Heart left ventricle (tissue), 16 donors: ENCODE measurements at regions not wholly inside any gene's neighbourhood (a gene's known extent, or its start where the extent isn't known, plus 50 kb on each side); places are given as distances from the start of the nearest gene placed in this dataset.

Experiments
- ATAC-seq, 4 donors: fragments of 200-7000 bp; cut with Tn5 transposase; one replicate each; pipeline ENCODE4 v1.9.1; 2020 to 2022; ENCODE audit warnings: moderate library complexity in 4 of 4, mild to moderate bottlenecking in 3 of 4, moderate number of reproducible peaks in 1 of 4
- DNase-seq, 5 donors: peaks; one replicate each; pipeline ENCODE4 v3.0.0-alpha.2; 2020
- H3K27ac ChIP-seq, 12 donors: fragments of 200-600 bp; sonication (generic) in 4 of 12; one replicate each; pipeline versions ENCODE4 v1.5.0 to v1.8.0; 2016 to 2022; ENCODE audit warnings: mild to moderate bottlenecking in 2 of 12
- H3K27me3 ChIP-seq, 9 donors: fragments of 200-600 bp; sonication (generic) in 2 of 9; one replicate each; pipeline versions ENCODE4 v1.5.1 to v1.8.0; 2016 to 2022; ENCODE audit warnings: mild to moderate bottlenecking in 3 of 9
- H3K36me3 ChIP-seq, 9 donors: fragments of 200-600 bp; sonication (generic) in 2 of 9; one replicate each; pipeline versions ENCODE4 v1.5.0 to v1.8.0; 2018 to 2022; ENCODE audit warnings: mild to moderate bottlenecking in 2 of 9
- H3K4me1 ChIP-seq, 12 donors: fragments of 200-600 bp; sonication (generic) in 4 of 12; one replicate each; pipeline versions ENCODE4 v1.5.0 to v1.8.0; 2016 to 2022; ENCODE audit warnings: mild to moderate bottlenecking in 3 of 12
- H3K4me3 ChIP-seq, 12 donors: fragments of 200-600 bp; sonication (generic) in 4 of 12; one replicate each; pipeline versions ENCODE4 v1.5.0 to v1.8.0; 2017 to 2022; ENCODE audit warnings: mild to moderate bottlenecking in 9 of 12, moderate library complexity in 4 of 12
- H3K9me3 ChIP-seq, 12 donors: fragments of 200-600 bp; sonication (generic) in 4 of 12; one replicate each; pipeline versions ENCODE4 v1.5.0 to v1.8.0; 2016 to 2022; ENCODE audit warnings: mild to moderate bottlenecking in 1 of 12
- CTCF ChIP-seq, 12 donors: fragments of 200-600 bp; sonication (generic) in 4 of 12; IDR thresholded peaks; one replicate each; pipeline versions ENCODE4 v1.5.0 to v1.8.0; 2018 to 2022; ENCODE audit warnings: antibody characterized with exemption in 12 of 12, mild to moderate bottlenecking in 5 of 12
- POLR2A ChIP-seq, 2 donors: fragments of 450-650 bp; IDR thresholded peaks; one replicate each; pipeline ENCODE4 v1.6.1; 2017; ENCODE audit warnings: antibody characterized with exemption in 2 of 2, mild to moderate bottlenecking in 2 of 2, moderate library complexity in 2 of 2
- WGBS, 4 donors: extraction: QIAGEN DNeasy Blood & Tissue Kit in 2 of 4; methylation state at CpG; one replicate each; pipeline versions ENCODE4 v1.1.5 to v1.1.7; 2013 to 2018; 5-methylcytosine and 5-hydroxymethylcytosine counted together
- intact Hi-C, 10 donors: fragments of 100-400 bp; cut with DNase I; formaldehyde crosslinking; loops; one replicate each; pipeline versions ENCODE4 v1.11.1 to v1.14.2; 2022
- donor health status: ischemic (EF 13 %, LVEDD 7.1; RV severe dilation, severe dysfunction).
- donor health status: healthy with polysubstance abuse.
- donor health status: DM: no; HTN: yes; CAD: no.
- donor health status: DM: no; HTN: no; CAD: no.
- donor health status: ischemic (EF 25% LVEDD 6.9; RV normal size, moderate dysfunction).
- donor health status: ischemic (EF 25% LVEDD 5.7; RV mildly dilated, moderate dysfunction).
- donor health status: healthy.
- donor health status: DM: yes; HTN: yes; CAD: no.
- donor health status: ischemic (EF 35%, LVEDD 5.7; RV mildly dilated, moderate dysfunction).
- donor health status: nonischemic (EF 11% LVEDD 7.7; RV severe dilation, severe dysfunction).
- donor health status: DM: yes; HTN: yes; CAD: no.
- donor health status: PGD.
- donor health status: ischemic (EF 29% LVEDD 5.4; RV normal size, mild dysfunction).
- donor health status: nonischemic (EF 23%, LVEDD 6.1; RV moderate dilation, normal function).

- Histone ChIP-seq H3K27me3 (no peaks in the 10 kb centered on the region), H3K4me1 (peaks cover 0 to 7% (median 0%) of the 10 kb centered on the region in 12 donors), H3K36me3 (no peaks in the 10 kb centered on the region), H3K9me3 (peaks cover 0 to 6% (median 0%) of the 10 kb centered on the region in 12 donors), H3K27ac (no peak overlapping the region), H3K4me3 (no peak overlapping the region)
- WGBS, 4 donors = 64 to 76% (median 69%) methylated on average over 2 of the region's 2 CpGs
- DNase-seq (no peak), ATAC-seq (no peak)
- TF ChIP-seq CTCF (IDR thresholded peaks at IDR 0.05) (no peak), POLR2A (IDR thresholded peaks at IDR 0.05) (no peak)
- intact Hi-C loops = no loop called here
Measured at GRCh38 chr5:171675511-171675910, 110.1 kb upstream of the SMIM23 start.

- 65 to 75% (median 68%) methylated on average over 6 of the region's 6 CpGs for WGBS, 4 donors
- H3K4me1 ChIP-seq = peaks cover 0 to 10% (median 0%) of the 10 kb centered on the region in 12 donors
- H3K27ac ChIP-seq = no peak overlapping the region
- H3K9me3 ChIP-seq = peaks cover 0 to 6% (median 0%) of the 10 kb centered on the region in 12 donors
- peak; percentile 16 to 65 (median 42) for ATAC-seq
- no peak for TF ChIP-seq POLR2A (IDR thresholded peaks at IDR 0.05)
- TF ChIP-seq CTCF (IDR thresholded peaks at IDR 0.05) = no peak
- no peak overlapping the region for H3K4me3 ChIP-seq
- DNase-seq = peak in 1 of 5 donors; percentile 39
- no peaks in the 10 kb centered on the region for H3K27me3 ChIP-seq
- intact Hi-C loops = no loop called here
- H3K36me3 ChIP-seq = no peaks in the 10 kb centered on the region
Measured at GRCh38 chr5:171676286-171676944, 109.2 kb upstream of the SMIM23 start.

GRCh38 chr5:171678646-171679045, 107.0 kb upstream of the SMIM23 start:
- no peak for TF ChIP-seq CTCF (IDR thresholded peaks at IDR 0.05)
- no peak for TF ChIP-seq POLR2A (IDR thresholded peaks at IDR 0.05)
- 52 to 75% (median 69%) methylated on average over 1 of the region's 1 CpG for WGBS, 4 donors

GRCh38 chr5:171680485-171680884, 105.1 kb upstream of the SMIM23 start:
- H3K36me3 ChIP-seq = no peaks in the 10 kb centered on the region
- ATAC-seq (no peak), DNase-seq (no peak)
- H3K4me1 ChIP-seq = peaks cover 0 to 25% (median 0%) of the 10 kb centered on the region in 12 donors
- no peaks in the 10 kb centered on the region for H3K9me3 ChIP-seq
- no peak overlapping the region for H3K4me3 ChIP-seq
- TF ChIP-seq POLR2A (IDR thresholded peaks at IDR 0.05) (no peak), CTCF (IDR thresholded peaks at IDR 0.05) (no peak)
- WGBS, 4 donors = 85 to 92% (median 87%) methylated on average over 6 of the region's 6 CpGs
- intact Hi-C loops = no loop called here
- no peak overlapping the region for H3K27ac ChIP-seq
- H3K27me3 ChIP-seq = no peaks in the 10 kb centered on the region

More at GRCh38 chr5:171678646-171679045, 107.0 kb upstream of the SMIM23 start:
- H3K27ac ChIP-seq = no peak overlapping the region
- no peaks in the 10 kb centered on the region for H3K36me3 ChIP-seq
- DNase-seq (no peak), ATAC-seq (no peak)
- intact Hi-C loops = no loop called here
- H3K27me3 ChIP-seq = no peaks in the 10 kb centered on the region
- H3K9me3 ChIP-seq = peaks cover 0 to 6% (median 0%) of the 10 kb centered on the region in 12 donors
- H3K4me1 ChIP-seq = peaks cover 0 to 25% (median 0%) of the 10 kb centered on the region in 12 donors
- no peak overlapping the region for H3K4me3 ChIP-seq
